GM23338 (cell line): ENCODE measurements at regions not wholly inside any gene's neighbourhood (a gene's known extent, or its start where the extent isn't known, plus 50 kb on each side); places are given as distances from the start of the nearest gene placed in this dataset.
A peak's percentile ranks its signal among the peaks of the same experiment; 100 is the strongest.

Source experiments
- ATAC-seq: fragments of 200-7000 bp; cut with Tn5 transposase; 3 replicates; pipeline ENCODE4 v1.9.1; 2020
- DNase-seq: peaks from one replicate; pipeline ENCODE4 v3.0.0-alpha.2; 2015; ENCODE audit warnings: low spot score
- H2AFZ ChIP-seq: fragments of 200-600 bp; sonication (generic); 2 replicates; pipeline ENCODE4 v1.8.0; 2016; ENCODE audit warnings: antibody characterized with exemption, mild to moderate bottlenecking, moderate library complexity
- H3F3A ChIP-seq: fragments of 200-600 bp; sonication (generic); replicated peaks from 2 replicates; pipeline ENCODE4 v1.8.0; 2017; ENCODE audit warnings: antibody characterized with exemption, mixed run types, low read depth
- H3K27ac ChIP-seq: fragments of 200-600 bp; sonication (generic); 2 replicates; pipeline ENCODE4 v1.6.1; 2016; ENCODE audit warnings: low read depth
- H3K27me3 ChIP-seq: fragments of 200-600 bp; sonication (generic); 2 replicates; pipeline ENCODE4 v1.8.0; 2016; ENCODE audit warnings: mild to moderate bottlenecking, mixed run types, moderate library complexity; ENCODE audit not compliant: insufficient read depth
- H3K36me3 ChIP-seq: fragments of 200-600 bp; sonication (generic); 2 replicates; pipeline ENCODE4 v1.8.0; 2016; ENCODE audit warnings: mild to moderate bottlenecking; ENCODE audit not compliant: insufficient read depth
- H3K4me1 ChIP-seq: fragments of 200-600 bp; sonication (generic); 2 replicates; pipeline ENCODE4 v1.8.0; 2016; ENCODE audit warnings: mild to moderate bottlenecking, moderate library complexity; ENCODE audit not compliant: insufficient read depth
- H3K4me2 ChIP-seq: fragments of 200-600 bp; sonication (generic); 2 replicates; pipeline ENCODE4 v1.7.1; 2017; ENCODE audit warnings: mixed run types
- H3K4me3 ChIP-seq: fragments of 200-600 bp; sonication (generic); 2 replicates; pipeline ENCODE4 v1.6.1; 2016; ENCODE audit warnings: mixed run types
- H3K79me2 ChIP-seq: fragments of 200-600 bp; sonication (generic); replicated peaks from 2 replicates; pipeline ENCODE4 v1.8.0; 2017; ENCODE audit warnings: mild to moderate bottlenecking; ENCODE audit not compliant: insufficient read depth
- H3K9me2 ChIP-seq: fragments of 200-600 bp; sonication (generic); 2 replicates; pipeline ENCODE4 v1.8.0; 2017; ENCODE audit not compliant: insufficient read depth
- H4K20me1 ChIP-seq: fragments of 200-600 bp; sonication (generic); replicated peaks from 2 replicates; pipeline ENCODE4 v1.8.0; 2017; ENCODE audit warnings: mild to moderate bottlenecking; ENCODE audit not compliant: insufficient read depth
- H3K27ac Mint-ChIP-seq: 2 replicates; pipeline ENCODE4 v1.8.0; 2020; ENCODE audit warnings: inconsistent platforms, mild to moderate bottlenecking, moderate library complexity, mixed read lengths
- H3K27me3 Mint-ChIP-seq: 3 replicates; pipeline ENCODE4 v1.8.0; 2022; ENCODE audit warnings: low read depth, mild to moderate bottlenecking, moderate library complexity, mixed read lengths, inconsistent platforms; ENCODE audit not compliant: insufficient read depth, poor library complexity
- H3K36me3 Mint-ChIP-seq: 3 replicates; pipeline ENCODE4 v1.8.0; 2021; ENCODE audit warnings: low read depth, mild to moderate bottlenecking, inconsistent platforms, moderate library complexity, mixed read lengths
- H3K4me1 Mint-ChIP-seq: 3 replicates; pipeline ENCODE4 v1.8.0; 2020; ENCODE audit warnings: mild to moderate bottlenecking, inconsistent platforms, mixed read lengths
- H3K4me3 Mint-ChIP-seq: 3 replicates; pipeline ENCODE4 v1.8.0; 2021; ENCODE audit warnings: moderate library complexity, mild to moderate bottlenecking, inconsistent platforms, mixed read lengths
- H3K9me3 Mint-ChIP-seq: 3 replicates; pipeline ENCODE4 v1.8.0; 2020; ENCODE audit warnings: moderate library complexity, mild to moderate bottlenecking, inconsistent platforms, mixed read lengths
- EZH2 ChIP-seq: fragments of 200-600 bp; sonication (generic); IDR thresholded peaks from one replicate; pipeline ENCODE4 v1.8.0; 2017; ENCODE audit warnings: antibody characterized with exemption, mild to moderate bottlenecking, low read depth; ENCODE audit not compliant: unreplicated experiment
- NANOG ChIP-seq: IDR thresholded peaks from 2 replicates; pipeline ENCODE4 v1.6.1; 2016; ENCODE audit warnings: antibody characterized with exemption, borderline replicate concordance
- STAT1 ChIP-seq: IDR thresholded peaks from one replicate; pipeline ENCODE4 v1.6.1; 2016; ENCODE audit warnings: antibody characterized with exemption; ENCODE audit not compliant: unreplicated experiment
- ZNF114 ChIP-seq: fragments of 250-450 bp; sonication (Bioruptor Pico); IDR thresholded peaks from 2 replicates; pipeline ENCODE4 v1.5.0; 2020; ENCODE audit warnings: mild to moderate bottlenecking, moderate library complexity
- ZNF331 ChIP-seq: fragments of 250-450 bp; sonication (Bioruptor Pico); IDR thresholded peaks from 2 replicates; pipeline ENCODE4 v1.5.0; 2020; ENCODE audit warnings: low read depth, mild to moderate bottlenecking, moderate library complexity
- TF ChIP-seq, protein P1 (sequence below): IDR thresholded peaks from one replicate; pipeline ENCODE4 v1.6.1; 2018; ENCODE audit warnings: antibody characterized with exemption; ENCODE audit not compliant: unreplicated experiment
- TF ChIP-seq, protein P2 (sequence below), 2 experiments: fragments of 200-600 bp in 1 of 2; sonication (generic) in 1 of 2; conservative IDR thresholded peaks; 2 replicates each; pipeline versions ENCODE4 v1.5.1 to v1.6.1; 2016 to 2017; ENCODE audit warnings: antibody characterized with exemption in 2 of 2, low read depth in 2 of 2, mild to moderate bottlenecking in 2 of 2, moderate library complexity in 1 of 2

DNA sequence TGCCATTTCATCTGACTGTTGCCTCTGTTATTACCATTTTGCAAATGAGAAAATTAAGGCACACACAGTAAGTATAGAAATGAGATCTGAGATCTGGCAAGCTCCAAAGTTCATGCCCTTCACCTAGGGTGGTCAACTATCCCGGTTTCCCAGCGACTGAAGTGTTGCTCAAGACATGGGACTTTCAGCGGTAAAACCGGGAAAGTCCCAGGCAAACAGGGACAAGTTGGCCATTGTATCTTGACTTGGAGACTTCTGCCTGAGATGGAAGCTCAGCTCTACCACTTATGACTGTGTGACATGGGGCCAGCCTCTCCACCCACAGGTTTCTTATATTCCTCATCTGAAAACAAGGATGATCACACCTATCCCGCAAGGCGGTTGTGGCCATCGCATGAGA lies 55.6 kb upstream of the TPM1 start:
- Histone ChIP-seq H3K36me3 (no peaks in the 10 kb centered on the region), H3F3A (no peaks in the 10 kb centered on the region), H3K4me1 (no peaks in the 10 kb centered on the region), H2AFZ (no peak overlapping the region), H3K27ac (no peak overlapping the region), H4K20me1 (no peaks in the 10 kb centered on the region), H3K4me3 (no peak overlapping the region), H3K79me2 (no peaks in the 10 kb centered on the region), H3K27me3 (no peaks in the 10 kb centered on the region), H3K4me2 (no peak overlapping the region), H3K9me2 (0 out of 2 replicates have a peak, but pooled peaks cover 7% of the 10 kb centered on the region)
- Mint-ChIP-seq H3K27ac (no peak overlapping the region), H3K27me3 (peaks cover 4% of the 10 kb centered on the region), H3K4me3 (no peak overlapping the region), H3K4me1 (peaks cover 11% of the 10 kb centered on the region), H3K36me3 (no peaks in the 10 kb centered on the region; the same call in 2 of the 3 replicates), H3K9me3 (no peaks in the 10 kb centered on the region)
- no peak for ATAC-seq
- no peak for DNase-seq
- TF ChIP-seq, protein P1, sequence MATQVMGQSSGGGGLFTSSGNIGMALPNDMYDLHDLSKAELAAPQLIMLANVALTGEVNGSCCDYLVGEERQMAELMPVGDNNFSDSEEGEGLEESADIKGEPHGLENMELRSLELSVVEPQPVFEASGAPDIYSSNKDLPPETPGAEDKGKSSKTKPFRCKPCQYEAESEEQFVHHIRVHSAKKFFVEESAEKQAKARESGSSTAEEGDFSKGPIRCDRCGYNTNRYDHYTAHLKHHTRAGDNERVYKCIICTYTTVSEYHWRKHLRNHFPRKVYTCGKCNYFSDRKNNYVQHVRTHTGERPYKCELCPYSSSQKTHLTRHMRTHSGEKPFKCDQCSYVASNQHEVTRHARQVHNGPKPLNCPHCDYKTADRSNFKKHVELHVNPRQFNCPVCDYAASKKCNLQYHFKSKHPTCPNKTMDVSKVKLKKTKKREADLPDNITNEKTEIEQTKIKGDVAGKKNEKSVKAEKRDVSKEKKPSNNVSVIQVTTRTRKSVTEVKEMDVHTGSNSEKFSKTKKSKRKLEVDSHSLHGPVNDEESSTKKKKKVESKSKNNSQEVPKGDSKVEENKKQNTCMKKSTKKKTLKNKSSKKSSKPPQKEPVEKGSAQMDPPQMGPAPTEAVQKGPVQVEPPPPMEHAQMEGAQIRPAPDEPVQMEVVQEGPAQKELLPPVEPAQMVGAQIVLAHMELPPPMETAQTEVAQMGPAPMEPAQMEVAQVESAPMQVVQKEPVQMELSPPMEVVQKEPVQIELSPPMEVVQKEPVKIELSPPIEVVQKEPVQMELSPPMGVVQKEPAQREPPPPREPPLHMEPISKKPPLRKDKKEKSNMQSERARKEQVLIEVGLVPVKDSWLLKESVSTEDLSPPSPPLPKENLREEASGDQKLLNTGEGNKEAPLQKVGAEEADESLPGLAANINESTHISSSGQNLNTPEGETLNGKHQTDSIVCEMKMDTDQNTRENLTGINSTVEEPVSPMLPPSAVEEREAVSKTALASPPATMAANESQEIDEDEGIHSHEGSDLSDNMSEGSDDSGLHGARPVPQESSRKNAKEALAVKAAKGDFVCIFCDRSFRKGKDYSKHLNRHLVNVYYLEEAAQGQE, result no peak
- no peak for TF ChIP-seq ZNF114 (CRISPR knock-in tag)
- TF ChIP-seq EZH2, result no peak
- TF ChIP-seq NANOG, result no peak
- TF ChIP-seq ZNF331 (CRISPR knock-in tag), result no peak

DNA sequence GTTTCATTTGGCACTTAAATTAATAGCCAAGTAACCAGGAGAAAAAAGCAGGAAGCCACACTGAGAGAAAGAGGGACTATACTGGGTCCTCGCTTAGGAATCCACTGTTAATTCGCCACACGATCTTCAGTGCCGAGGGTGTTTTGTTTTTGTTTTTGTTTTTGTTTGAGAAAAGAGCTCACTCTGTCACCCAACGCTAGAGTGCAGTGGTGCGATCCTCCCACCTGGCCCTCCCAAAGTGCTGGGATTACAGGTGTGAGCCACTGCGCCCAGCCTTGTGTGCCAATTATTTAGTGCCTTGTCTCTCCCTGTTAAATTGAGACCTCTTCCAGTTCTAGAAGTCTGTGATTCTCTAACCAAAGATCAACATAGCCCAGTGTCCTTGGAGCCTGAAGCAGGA lies 53.8 kb upstream of the TPM1 start:
- Histone ChIP-seq H3K4me1 (no peaks in the 10 kb centered on the region), H3K79me2 (no peaks in the 10 kb centered on the region), H3K4me2 (no peak overlapping the region), H3K27me3 (no peaks in the 10 kb centered on the region), H3K9me2 (0 out of 2 replicates have a peak, but pooled peaks cover 3% of the 10 kb centered on the region), H4K20me1 (no peaks in the 10 kb centered on the region), H3F3A (no peaks in the 10 kb centered on the region), H2AFZ (peak overlapping the region; percentile 53), H3K36me3 (no peaks in the 10 kb centered on the region), H3K4me3 (no peak overlapping the region), H3K27ac (peak overlapping the region; percentile 10; the same call in 1 of the 2 replicates)
- Mint-ChIP-seq H3K36me3 (no peaks in the 10 kb centered on the region; the same call in 2 of the 3 replicates), H3K27me3 (peaks cover 6% of the 10 kb centered on the region), H3K9me3 (no peaks in the 10 kb centered on the region), H3K27ac (no peak overlapping the region; the same call in 1 of the 2 replicates), H3K4me3 (no peak overlapping the region), H3K4me1 (peaks cover 14% of the 10 kb centered on the region)
- peak; percentile 92 for ATAC-seq
- TF ChIP-seq, protein P2, sequence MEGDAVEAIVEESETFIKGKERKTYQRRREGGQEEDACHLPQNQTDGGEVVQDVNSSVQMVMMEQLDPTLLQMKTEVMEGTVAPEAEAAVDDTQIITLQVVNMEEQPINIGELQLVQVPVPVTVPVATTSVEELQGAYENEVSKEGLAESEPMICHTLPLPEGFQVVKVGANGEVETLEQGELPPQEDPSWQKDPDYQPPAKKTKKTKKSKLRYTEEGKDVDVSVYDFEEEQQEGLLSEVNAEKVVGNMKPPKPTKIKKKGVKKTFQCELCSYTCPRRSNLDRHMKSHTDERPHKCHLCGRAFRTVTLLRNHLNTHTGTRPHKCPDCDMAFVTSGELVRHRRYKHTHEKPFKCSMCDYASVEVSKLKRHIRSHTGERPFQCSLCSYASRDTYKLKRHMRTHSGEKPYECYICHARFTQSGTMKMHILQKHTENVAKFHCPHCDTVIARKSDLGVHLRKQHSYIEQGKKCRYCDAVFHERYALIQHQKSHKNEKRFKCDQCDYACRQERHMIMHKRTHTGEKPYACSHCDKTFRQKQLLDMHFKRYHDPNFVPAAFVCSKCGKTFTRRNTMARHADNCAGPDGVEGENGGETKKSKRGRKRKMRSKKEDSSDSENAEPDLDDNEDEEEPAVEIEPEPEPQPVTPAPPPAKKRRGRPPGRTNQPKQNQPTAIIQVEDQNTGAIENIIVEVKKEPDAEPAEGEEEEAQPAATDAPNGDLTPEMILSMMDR (conservative IDR thresholded peaks at IDR 0.05; ENCODE audit: low read depth in 2 of 2), result peak; percentile 44 to 54
- no peak for TF ChIP-seq STAT1
- DNase-seq, result peak; percentile 68
